Liver (tissue), 8 donors: ENCODE measurements at regions not wholly inside any gene's neighbourhood (a gene's known extent, or its start where the extent isn't known, plus 50 kb on each side); places are given as distances from the start of the nearest gene placed in this dataset.

Source experiments
- DNase-seq: peaks from one replicate; pipeline ENCODE4 v3.0.0-alpha.2; 2017; ENCODE audit warnings: low spot score
- H3K27ac ChIP-seq, 2 donors: one replicate each; pipeline ENCODE4 v1.7.0; 2013; ENCODE audit warnings: inconsistent platforms in 2 of 2, low read length in 2 of 2, control low read depth in 1 of 2, low read depth in 1 of 2, mild to moderate bottlenecking in 1 of 2
- H3K27me3 ChIP-seq, 4 donors: one replicate each; pipeline versions ENCODE4 v1.6.1 to v1.7.0; 2013; ENCODE audit warnings: low read length in 3 of 4, inconsistent platforms in 1 of 4, mild to moderate bottlenecking in 1 of 4, moderate library complexity in 1 of 4; ENCODE audit not compliant: control insufficient read depth in 4 of 4, insufficient read depth in 4 of 4
- H3K36me3 ChIP-seq, 4 donors: one replicate each; pipeline versions ENCODE4 v1.6.1 to v1.7.0; 2013; ENCODE audit warnings: low read length in 3 of 4, mild to moderate bottlenecking in 3 of 4, low read depth in 1 of 4, moderate library complexity in 1 of 4; ENCODE audit not compliant: control insufficient read depth in 4 of 4, insufficient read depth in 3 of 4
- H3K4me1 ChIP-seq, 4 donors: one replicate each; pipeline versions ENCODE4 v1.6.1 to v1.7.0; 2013; ENCODE audit warnings: low read length in 3 of 4, mild to moderate bottlenecking in 3 of 4, moderate library complexity in 1 of 4; ENCODE audit not compliant: control insufficient read depth in 4 of 4, insufficient read depth in 4 of 4
- H3K4me3 ChIP-seq, 3 donors: one replicate each; pipeline versions ENCODE4 v1.6.1 to v1.7.0; 2013; ENCODE audit warnings: low read length in 3 of 3, control low read depth in 1 of 3, low read depth in 1 of 3, mild to moderate bottlenecking in 1 of 3
- H3K9ac ChIP-seq, 2 donors: one replicate each; pipeline ENCODE4 v1.7.0; 2013; ENCODE audit warnings: low read length in 2 of 2, mild to moderate bottlenecking in 2 of 2, moderate library complexity in 2 of 2, control low read depth in 1 of 2, low read depth in 1 of 2
- H3K9me3 ChIP-seq, 4 donors: one replicate each; pipeline versions ENCODE4 v1.6.1 to v1.7.0; 2013; ENCODE audit warnings: low read length in 3 of 4; ENCODE audit not compliant: control insufficient read depth in 4 of 4
- CTCF ChIP-seq: fragments of 150-350 bp; IDR thresholded peaks from 2 replicates; pipeline ENCODE4 v1.5.1; 2017; ENCODE audit warnings: improper control_type of control experiment, low read depth, low read length; ENCODE audit not compliant: missing input control
- EGR1 ChIP-seq, 2 donors: IDR thresholded peaks; 2 replicates each; pipeline ENCODE4 v1.6.1; 2016 to 2018; ENCODE audit warnings: antibody characterized with exemption in 2 of 2, low read depth in 2 of 2
- FOXA1 ChIP-seq: IDR thresholded peaks from 2 replicates; pipeline ENCODE4 v1.6.1; 2016; ENCODE audit warnings: antibody characterized with exemption
- FOXA2 ChIP-seq: IDR thresholded peaks from 2 replicates; pipeline ENCODE4 v1.6.1; 2016; ENCODE audit warnings: antibody characterized with exemption
- GABPA ChIP-seq, 2 donors: IDR thresholded peaks in 1 of 2; conservative IDR thresholded peaks in 1 of 2; 2 replicates each; pipeline ENCODE4 v1.6.1; 2016; ENCODE audit warnings: antibody characterized with exemption in 2 of 2, mild to moderate bottlenecking in 1 of 2, moderate library complexity in 1 of 2
- HNF4A ChIP-seq, 2 donors: conservative IDR thresholded peaks; 2 replicates each; pipeline ENCODE4 v1.6.1; 2016; ENCODE audit warnings: antibody characterized with exemption in 2 of 2, mild to moderate bottlenecking in 2 of 2
- HNF4G ChIP-seq: IDR thresholded peaks from 2 replicates; pipeline ENCODE4 v1.6.1; 2016; ENCODE audit warnings: antibody characterized with exemption
- JUND ChIP-seq, 2 donors: IDR thresholded peaks; 2 replicates each; pipeline ENCODE4 v1.6.1; 2016; ENCODE audit warnings: antibody characterized with exemption in 2 of 2
- NR2F2 ChIP-seq: IDR thresholded peaks from 2 replicates; pipeline ENCODE4 v1.6.1; 2016; ENCODE audit warnings: antibody characterized with exemption
- RAD21 ChIP-seq, 2 donors: IDR thresholded peaks; 2 replicates each; pipeline ENCODE4 v1.6.1; 2016; ENCODE audit warnings: antibody characterized with exemption in 2 of 2, mild to moderate bottlenecking in 2 of 2
- RXRA ChIP-seq, 2 donors: IDR thresholded peaks; 2 replicates each; pipeline ENCODE4 v1.6.1; 2017 to 2018; ENCODE audit warnings: antibody characterized with exemption in 2 of 2, mild to moderate bottlenecking in 1 of 2
- SP1 ChIP-seq: IDR thresholded peaks from 2 replicates; pipeline ENCODE4 v1.6.1; 2018; ENCODE audit warnings: antibody characterized with exemption, mild to moderate bottlenecking
- TAF1 ChIP-seq: conservative IDR thresholded peaks from 2 replicates; pipeline ENCODE4 v1.6.1; 2016; ENCODE audit warnings: antibody characterized with exemption, mild to moderate bottlenecking
- YY1 ChIP-seq: IDR thresholded peaks from 2 replicates; pipeline ENCODE4 v1.6.1; 2016; ENCODE audit warnings: antibody characterized with exemption, mild to moderate bottlenecking
- ZBTB33 ChIP-seq: IDR thresholded peaks from 2 replicates; pipeline ENCODE4 v1.6.1; 2016; ENCODE audit warnings: antibody characterized with exemption
- WGBS: extraction: QIAGEN DNeasy Blood & Tissue Kit; methylation state at CpG from one replicate; pipeline ENCODE4 v1.1.7; 2013; 5-methylcytosine and 5-hydroxymethylcytosine counted together
- TF ChIP-seq, protein P1 (sequence below): IDR thresholded peaks from 2 replicates; pipeline ENCODE4 v1.6.1; 2016; ENCODE audit warnings: antibody characterized with exemption
- TF ChIP-seq, protein P2 (sequence below): IDR thresholded peaks from 2 replicates; pipeline ENCODE4 v1.6.1; 2016; ENCODE audit warnings: antibody characterized with exemption
- TF ChIP-seq, protein P3 (sequence below): IDR thresholded peaks from 2 replicates; pipeline ENCODE4 v1.6.1; 2016; ENCODE audit warnings: antibody characterized with exemption, mild to moderate bottlenecking
- donor health status: healthy.
- donor health status: healthy.
- donor health status: healthy.
- donor health status: healthy.
- donor health status: healthy.

DNA sequence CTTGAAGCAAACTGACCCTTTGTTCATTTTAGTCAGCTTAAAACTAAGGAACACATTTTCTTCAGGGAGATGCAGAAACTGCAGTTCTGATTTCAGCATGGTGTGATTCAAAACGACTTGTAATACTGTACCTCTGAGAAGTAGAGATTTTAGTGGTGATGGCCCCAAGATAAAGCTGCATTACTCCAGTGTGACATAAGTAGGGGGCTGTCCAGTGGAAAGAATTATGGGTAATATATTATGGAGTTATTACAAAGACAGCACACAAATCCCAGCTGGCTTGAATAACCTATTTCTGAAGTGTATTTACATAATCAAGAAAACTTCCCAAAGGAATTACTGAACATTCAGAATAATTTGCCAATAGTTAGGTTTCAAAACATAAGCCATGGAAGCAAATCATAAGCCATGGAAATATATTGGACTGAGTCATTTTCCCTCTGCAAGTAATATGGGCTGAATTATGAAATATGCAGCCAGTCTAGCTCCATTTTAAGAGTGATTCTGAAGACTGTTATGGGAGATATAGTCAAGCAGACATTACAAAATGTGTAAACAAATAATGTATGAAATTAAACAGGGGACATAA is 133.7 kb upstream of the FBXL17 start:
- no peak for DNase-seq
- H3K9me3 ChIP-seq, result no peaks in the 10 kb centered on the region
- no peaks in the 10 kb centered on the region for H3K36me3 ChIP-seq
- 58% methylated on average over 1 of the region's 1 CpG for WGBS
- H3K9ac ChIP-seq, result no peak overlapping the region
- H3K4me3 ChIP-seq, result no peak overlapping the region
- H3K27me3 ChIP-seq, result peaks cover 0 to 10% (median 0%) of the 10 kb centered on the region in 4 donors
- TF ChIP-seq RAD21 (IDR thresholded peaks at IDR 0.05), result no peak
- TF ChIP-seq EGR1 (IDR thresholded peaks at IDR 0.05; ENCODE audit: low read depth in 2 of 2), result no peak
- TF ChIP-seq, protein P1, sequence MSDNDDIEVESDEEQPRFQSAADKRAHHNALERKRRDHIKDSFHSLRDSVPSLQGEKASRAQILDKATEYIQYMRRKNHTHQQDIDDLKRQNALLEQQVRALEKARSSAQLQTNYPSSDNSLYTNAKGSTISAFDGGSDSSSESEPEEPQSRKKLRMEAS, result no peak
- no peak for TF ChIP-seq RXRA (IDR thresholded peaks at IDR 0.05)
- TF ChIP-seq HNF4A (conservative IDR thresholded peaks at IDR 0.05), result no peak
- TF ChIP-seq, protein P2, sequence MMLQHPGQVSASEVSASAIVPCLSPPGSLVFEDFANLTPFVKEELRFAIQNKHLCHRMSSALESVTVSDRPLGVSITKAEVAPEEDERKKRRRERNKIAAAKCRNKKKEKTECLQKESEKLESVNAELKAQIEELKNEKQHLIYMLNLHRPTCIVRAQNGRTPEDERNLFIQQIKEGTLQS, result no peak
- TF ChIP-seq FOXA1, result no peak
- no peak for TF ChIP-seq SP1
- TF ChIP-seq HNF4G, result no peak
- TF ChIP-seq ZBTB33, result no peak
- no peak for TF ChIP-seq CTCF
- no peak for TF ChIP-seq YY1
- no peak for TF ChIP-seq NR2F2
- TF ChIP-seq JUND (IDR thresholded peaks at IDR 0.05), result no peak
- TF ChIP-seq, protein P3, sequence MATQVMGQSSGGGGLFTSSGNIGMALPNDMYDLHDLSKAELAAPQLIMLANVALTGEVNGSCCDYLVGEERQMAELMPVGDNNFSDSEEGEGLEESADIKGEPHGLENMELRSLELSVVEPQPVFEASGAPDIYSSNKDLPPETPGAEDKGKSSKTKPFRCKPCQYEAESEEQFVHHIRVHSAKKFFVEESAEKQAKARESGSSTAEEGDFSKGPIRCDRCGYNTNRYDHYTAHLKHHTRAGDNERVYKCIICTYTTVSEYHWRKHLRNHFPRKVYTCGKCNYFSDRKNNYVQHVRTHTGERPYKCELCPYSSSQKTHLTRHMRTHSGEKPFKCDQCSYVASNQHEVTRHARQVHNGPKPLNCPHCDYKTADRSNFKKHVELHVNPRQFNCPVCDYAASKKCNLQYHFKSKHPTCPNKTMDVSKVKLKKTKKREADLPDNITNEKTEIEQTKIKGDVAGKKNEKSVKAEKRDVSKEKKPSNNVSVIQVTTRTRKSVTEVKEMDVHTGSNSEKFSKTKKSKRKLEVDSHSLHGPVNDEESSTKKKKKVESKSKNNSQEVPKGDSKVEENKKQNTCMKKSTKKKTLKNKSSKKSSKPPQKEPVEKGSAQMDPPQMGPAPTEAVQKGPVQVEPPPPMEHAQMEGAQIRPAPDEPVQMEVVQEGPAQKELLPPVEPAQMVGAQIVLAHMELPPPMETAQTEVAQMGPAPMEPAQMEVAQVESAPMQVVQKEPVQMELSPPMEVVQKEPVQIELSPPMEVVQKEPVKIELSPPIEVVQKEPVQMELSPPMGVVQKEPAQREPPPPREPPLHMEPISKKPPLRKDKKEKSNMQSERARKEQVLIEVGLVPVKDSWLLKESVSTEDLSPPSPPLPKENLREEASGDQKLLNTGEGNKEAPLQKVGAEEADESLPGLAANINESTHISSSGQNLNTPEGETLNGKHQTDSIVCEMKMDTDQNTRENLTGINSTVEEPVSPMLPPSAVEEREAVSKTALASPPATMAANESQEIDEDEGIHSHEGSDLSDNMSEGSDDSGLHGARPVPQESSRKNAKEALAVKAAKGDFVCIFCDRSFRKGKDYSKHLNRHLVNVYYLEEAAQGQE, result no peak
- TF ChIP-seq TAF1, result no peak
- TF ChIP-seq GABPA (IDR thresholded peaks at IDR 0.05 in 1 of 2, conservative IDR thresholded peaks at IDR 0.05 in 1 of 2), result no peak
- no peak for TF ChIP-seq FOXA2
- no peak overlapping the region for H3K27ac ChIP-seq
- H3K4me1 ChIP-seq, result no peaks in the 10 kb centered on the region
